K562 (cell line): ENCODE measurements at regions not wholly inside any gene's neighbourhood (a gene's known extent, or its start where the extent isn't known, plus 50 kb on each side); places are given as distances from the start of the nearest gene placed in this dataset.

Experiments
- CSDE1 ChIP-seq, 2 experiments: fragments of 450-650 bp; IDR thresholded peaks; 2 replicates each; pipeline ENCODE4 v1.6.1; 2016; ENCODE audit warnings: mild to moderate bottlenecking in 1 of 2
- CTCF ChIP-seq, 3 experiments: IDR thresholded peaks in 2 of 3; conservative IDR thresholded peaks in 1 of 3; 2 replicates each; pipeline ENCODE4 v1.5.1; 2011 to 2012; ENCODE audit warnings: low read length in 3 of 3, mild to moderate bottlenecking in 3 of 3, control low read depth in 2 of 3, improper control_type of control experiment in 1 of 3, inconsistent platforms in 1 of 3, low read depth in 1 of 3, mixed read lengths in 1 of 3, moderate library complexity in 1 of 3; ENCODE audit not compliant: insufficient read depth in 2 of 3
- KAT2B ChIP-seq: IDR thresholded peaks from one replicate; pipeline ENCODE4 v1.6.1; 2012; ENCODE audit warnings: low read depth, mild to moderate bottlenecking, control low read depth, inconsistent platforms, low read length, moderate library complexity
- RBM15 ChIP-seq: fragments of 200-400 bp; formaldehyde crosslinking; IDR thresholded peaks from 2 replicates; pipeline ENCODE4 v1.6.1; 2018; ENCODE audit warnings: mild to moderate bottlenecking, low read length, moderate library complexity; ENCODE audit not compliant: insufficient read depth
- TAF7 ChIP-seq: fragments of 450-650 bp; IDR thresholded peaks from 2 replicates; pipeline ENCODE4 v1.6.1; 2016; ENCODE audit warnings: missing genetic modification characterization, missing compliant biosample characterization
- YY1 ChIP-seq, 3 experiments: IDR thresholded peaks; 2 replicates each; pipeline ENCODE4 v1.6.1; 2011; ENCODE audit warnings: low read length in 2 of 3, mild to moderate bottlenecking in 2 of 3, moderate library complexity in 2 of 3, borderline replicate concordance in 1 of 3, control low read depth in 1 of 3, low read depth in 1 of 3; ENCODE audit not compliant: insufficient read depth in 3 of 3, insufficient replicate concordance in 2 of 3, control insufficient read depth in 1 of 3, insufficient read length in 1 of 3; ENCODE audit errors: extremely low read depth in 1 of 3
- ZBTB5 ChIP-seq: fragments of 450-650 bp; IDR thresholded peaks from 2 replicates; pipeline ENCODE4 v1.6.1; 2017; ENCODE audit warnings: antibody characterized with exemption
- ZNF512 ChIP-seq: IDR thresholded peaks from 2 replicates; pipeline ENCODE4 v1.6.1; 2016; ENCODE audit warnings: missing genetic modification characterization, missing compliant biosample characterization
- ZNF589 ChIP-seq: fragments of 200-800 bp; sonication (Bioruptor generic); IDR thresholded peaks from 2 replicates; pipeline ENCODE4 v1.6.1; 2016; ENCODE audit warnings: low read depth, missing genetic modification characterization, missing compliant biosample characterization

- TF ChIP-seq TAF7 (no peak), CSDE1 (IDR thresholded peaks at IDR 0.05) (no peak), ZNF512 (tag) (no peak), ZBTB5 (no peak), RBM15 (no peak), CTCF (IDR thresholded peaks at IDR 0.05 in 2 of 3, conservative IDR thresholded peaks at IDR 0.05 in 1 of 3; ENCODE audit: insufficient read depth in 2 of 3, low read depth in 1 of 3, low read length in 3 of 3) (no peak), YY1 (IDR thresholded peaks at IDR 0.05; ENCODE audit: borderline replicate concordance in 1 of 3, control insufficient read depth in 1 of 3, extremely low read depth in 1 of 3, insufficient read depth in 3 of 3, insufficient read length in 1 of 3, insufficient replicate concordance in 2 of 3, low read depth in 1 of 3, low read length in 2 of 3) (no peak), KAT2B (no peak), ZNF589 (CRISPR knock-in tag) (no peak)
Observed at GRCh38 chr5:100175346-100175745, 359.8 kb upstream of the FAM174A start.
